ENCODE measurements at regions not wholly inside any gene's neighbourhood (a gene's known extent, or its start where the extent isn't known, plus 50 kb on each side); places are given as distances from the start of the nearest gene placed in this dataset.

- TF ChIP-seq CTCF (IDR thresholded peaks at IDR 0.05): no peak
- no peak for TF ChIP-seq EP300 (IDR thresholded peaks at IDR 0.05)
These were observed 1954.6 kb upstream of the FLRT2 start for GRCh38 chr14:83575301-83575700.
